Glutamatergic neuron (in vitro differentiated cells): ENCODE measurements at regions not wholly inside any gene's neighbourhood (a gene's known extent, or its start where the extent isn't known, plus 50 kb on each side); places are given as distances from the start of the nearest gene placed in this dataset.

Experiments
- DNase-seq: peaks from one replicate; pipeline ENCODE4 v3.0.0; 2022
- H3K27ac Mint-ChIP-seq: one replicate; pipeline ENCODE4 v1.8.0; 2020; ENCODE audit warnings: mild to moderate bottlenecking, mixed read lengths, inconsistent platforms; ENCODE audit not compliant: unreplicated experiment
- H3K27me3 Mint-ChIP-seq: one replicate; pipeline ENCODE4 v1.8.0; 2020; ENCODE audit warnings: mild to moderate bottlenecking, moderate library complexity, mixed read lengths, inconsistent platforms; ENCODE audit not compliant: unreplicated experiment
- H3K36me3 Mint-ChIP-seq: one replicate; pipeline ENCODE4 v1.8.0; 2020; ENCODE audit warnings: mild to moderate bottlenecking, mixed read lengths, inconsistent platforms; ENCODE audit not compliant: unreplicated experiment
- H3K4me1 Mint-ChIP-seq: one replicate; pipeline ENCODE4 v1.8.0; 2020; ENCODE audit warnings: mild to moderate bottlenecking, low read depth, mixed read lengths, inconsistent platforms; ENCODE audit not compliant: unreplicated experiment
- H3K4me3 Mint-ChIP-seq: one replicate; pipeline ENCODE4 v1.8.0; 2020; ENCODE audit warnings: mild to moderate bottlenecking, mixed read lengths, inconsistent platforms; ENCODE audit not compliant: unreplicated experiment
- H3K9me3 Mint-ChIP-seq: one replicate; pipeline ENCODE4 v1.8.0; 2020; ENCODE audit warnings: mild to moderate bottlenecking, moderate library complexity, mixed read lengths, inconsistent platforms; ENCODE audit not compliant: unreplicated experiment
- TF ChIP-seq, protein P1 (sequence below): fragments of 200-600 bp; sonication (generic); IDR thresholded peaks from one replicate; pipeline ENCODE4 v1.5.0; 2021; ENCODE audit not compliant: partially characterized antibody, unreplicated experiment

DNA sequence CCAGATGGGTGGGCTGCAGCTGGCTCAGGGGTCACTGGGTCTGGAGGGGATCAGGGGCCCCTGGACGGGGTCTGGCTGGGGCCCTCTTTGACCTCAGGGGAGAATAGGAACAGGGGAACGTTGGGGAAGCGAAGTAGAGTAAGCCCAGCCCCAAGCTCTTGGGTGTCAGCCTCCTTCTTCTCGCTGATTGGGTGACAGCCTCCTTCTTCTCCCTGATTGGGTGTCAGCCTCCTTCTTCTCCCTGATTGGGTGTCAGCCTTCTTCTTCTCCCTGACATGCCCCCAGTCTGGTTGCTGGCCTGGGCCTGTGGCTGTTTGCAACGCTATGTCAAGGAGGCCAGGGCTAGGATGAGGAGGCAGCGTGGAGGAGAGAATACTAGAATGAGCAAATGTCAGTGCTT, 76.7 kb upstream of the CASZ1 start:
- no peak for DNase-seq
- no peak overlapping the region for H3K4me3 Mint-ChIP-seq
- no peak overlapping the region for H3K27ac Mint-ChIP-seq
- H3K9me3 Mint-ChIP-seq: peaks cover 8% of the 10 kb centered on the region
- peaks cover 24% of the 10 kb centered on the region for H3K4me1 Mint-ChIP-seq
- TF ChIP-seq, protein P1, sequence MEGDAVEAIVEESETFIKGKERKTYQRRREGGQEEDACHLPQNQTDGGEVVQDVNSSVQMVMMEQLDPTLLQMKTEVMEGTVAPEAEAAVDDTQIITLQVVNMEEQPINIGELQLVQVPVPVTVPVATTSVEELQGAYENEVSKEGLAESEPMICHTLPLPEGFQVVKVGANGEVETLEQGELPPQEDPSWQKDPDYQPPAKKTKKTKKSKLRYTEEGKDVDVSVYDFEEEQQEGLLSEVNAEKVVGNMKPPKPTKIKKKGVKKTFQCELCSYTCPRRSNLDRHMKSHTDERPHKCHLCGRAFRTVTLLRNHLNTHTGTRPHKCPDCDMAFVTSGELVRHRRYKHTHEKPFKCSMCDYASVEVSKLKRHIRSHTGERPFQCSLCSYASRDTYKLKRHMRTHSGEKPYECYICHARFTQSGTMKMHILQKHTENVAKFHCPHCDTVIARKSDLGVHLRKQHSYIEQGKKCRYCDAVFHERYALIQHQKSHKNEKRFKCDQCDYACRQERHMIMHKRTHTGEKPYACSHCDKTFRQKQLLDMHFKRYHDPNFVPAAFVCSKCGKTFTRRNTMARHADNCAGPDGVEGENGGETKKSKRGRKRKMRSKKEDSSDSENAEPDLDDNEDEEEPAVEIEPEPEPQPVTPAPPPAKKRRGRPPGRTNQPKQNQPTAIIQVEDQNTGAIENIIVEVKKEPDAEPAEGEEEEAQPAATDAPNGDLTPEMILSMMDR: no peak
- peaks cover 11% of the 10 kb centered on the region for H3K27me3 Mint-ChIP-seq
- H3K36me3 Mint-ChIP-seq: no peaks in the 10 kb centered on the region

DNA sequence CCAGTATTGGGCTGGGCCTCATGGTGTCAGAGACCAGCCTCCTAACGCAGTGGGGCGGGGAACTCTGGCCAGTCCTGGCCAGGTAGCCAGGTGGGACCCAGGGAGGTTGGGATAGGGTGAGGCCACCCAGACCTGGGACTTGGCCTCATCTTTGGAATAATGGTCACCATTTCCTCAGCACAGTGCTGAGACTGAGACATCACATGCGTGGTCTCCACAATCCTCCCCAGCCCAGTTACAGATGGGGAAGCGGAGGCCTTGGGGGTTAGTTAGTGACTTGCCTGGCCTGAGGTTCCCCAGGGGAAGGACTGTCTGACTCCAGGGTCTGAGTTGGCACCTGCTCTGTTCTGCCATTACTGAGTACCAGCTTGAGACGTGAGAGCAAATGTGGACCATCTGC, 77.9 kb upstream of the CASZ1 start:
- Mint-ChIP-seq H3K27ac (no peak overlapping the region), H3K9me3 (peaks cover 6% of the 10 kb centered on the region), H3K4me3 (no peak overlapping the region), H3K27me3 (peaks cover 9% of the 10 kb centered on the region), H3K4me1 (peaks cover 19% of the 10 kb centered on the region), H3K36me3 (no peaks in the 10 kb centered on the region)
- no peak for DNase-seq
- TF ChIP-seq, protein P1: no peak

DNA sequence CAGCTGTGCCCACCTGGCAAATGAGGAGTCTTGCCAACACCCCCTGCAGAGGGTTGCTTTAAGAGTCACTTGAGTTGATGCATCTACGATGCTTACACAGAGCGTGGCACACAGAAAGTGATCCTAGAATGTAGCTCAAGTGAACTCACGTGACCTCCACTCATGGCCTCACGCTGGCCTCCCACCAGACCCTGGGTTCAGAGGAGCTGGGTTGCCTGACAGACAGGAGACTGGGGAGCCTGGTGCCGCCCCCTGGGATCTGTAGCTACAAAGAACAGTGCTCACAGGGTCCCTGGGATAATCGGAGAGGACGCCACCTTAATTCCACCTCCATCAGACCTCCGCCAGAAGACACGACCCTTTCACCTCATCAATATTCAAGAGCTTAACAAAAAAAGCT, 81.4 kb upstream of the CASZ1 start:
- no peak overlapping the region for H3K27ac Mint-ChIP-seq
- H3K4me3 Mint-ChIP-seq: no peak overlapping the region
- H3K4me1 Mint-ChIP-seq: peaks cover 12% of the 10 kb centered on the region
- peaks cover 3% of the 10 kb centered on the region for H3K9me3 Mint-ChIP-seq
- H3K27me3 Mint-ChIP-seq: peaks cover 7% of the 10 kb centered on the region
- no peaks in the 10 kb centered on the region for H3K36me3 Mint-ChIP-seq
- no peak for DNase-seq
- TF ChIP-seq, protein P1: no peak

DNA sequence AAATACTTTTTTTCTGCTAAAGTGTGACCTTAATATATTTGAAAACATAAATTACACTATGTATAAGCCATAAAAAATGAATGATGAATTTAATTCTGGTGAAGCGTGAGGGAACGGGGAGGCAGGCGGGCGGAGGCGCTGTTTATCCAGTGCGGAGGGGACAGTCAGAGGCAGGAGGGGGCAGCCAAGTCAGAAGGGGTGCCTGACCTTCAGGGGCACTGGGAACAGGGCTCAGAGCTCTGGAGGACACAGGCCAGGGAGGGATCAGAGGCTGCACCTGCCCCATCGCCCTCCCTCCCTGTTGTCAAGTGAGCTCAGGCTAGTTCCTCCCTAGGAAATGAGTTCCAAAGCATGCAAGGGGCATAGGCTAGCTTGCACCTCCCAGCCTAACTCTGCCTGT, 82.0 kb upstream of the CASZ1 start:
- peaks cover 3% of the 10 kb centered on the region for H3K9me3 Mint-ChIP-seq
- H3K4me1 Mint-ChIP-seq: peaks cover 12% of the 10 kb centered on the region
- H3K27me3 Mint-ChIP-seq: peaks cover 7% of the 10 kb centered on the region
- no peak for DNase-seq
- no peaks in the 10 kb centered on the region for H3K36me3 Mint-ChIP-seq
- no peak overlapping the region for H3K27ac Mint-ChIP-seq
- TF ChIP-seq, protein P1: no peak
- no peak overlapping the region for H3K4me3 Mint-ChIP-seq

DNA sequence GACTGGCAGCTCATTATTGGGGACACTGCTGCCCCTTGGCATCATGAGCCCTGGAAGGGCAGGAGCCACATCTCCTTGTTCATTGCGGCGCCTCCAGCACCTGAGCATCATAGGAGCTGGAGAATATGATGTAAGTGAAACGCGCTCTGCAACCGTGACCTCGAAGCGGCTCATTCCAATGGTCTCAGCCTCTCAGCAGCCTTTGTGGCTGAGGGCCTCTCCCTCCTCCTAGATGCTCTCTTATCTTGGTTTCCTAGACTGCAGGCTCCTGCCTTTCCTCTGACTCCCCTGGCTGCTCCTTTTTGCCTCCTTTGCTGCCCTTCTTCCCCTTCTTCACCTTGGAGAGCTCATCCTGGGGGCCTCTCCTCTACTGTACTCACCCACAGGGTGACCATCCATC, 83.6 kb upstream of the CASZ1 start:
- H3K4me3 Mint-ChIP-seq: no peak overlapping the region
- H3K9me3 Mint-ChIP-seq: peaks cover 3% of the 10 kb centered on the region
- H3K36me3 Mint-ChIP-seq: no peaks in the 10 kb centered on the region
- no peak overlapping the region for H3K27ac Mint-ChIP-seq
- DNase-seq: no peak
- H3K4me1 Mint-ChIP-seq: peaks cover 12% of the 10 kb centered on the region
- TF ChIP-seq, protein P1: no peak
- H3K27me3 Mint-ChIP-seq: peaks cover 7% of the 10 kb centered on the region
